Activated CD8-positive, alpha-beta T cell treated with anti-CD3 and anti-CD28 coated beads for 36 hours (primary cell): ENCODE measurements at regions not wholly inside any gene's neighbourhood (a gene's known extent, or its start where the extent isn't known, plus 50 kb on each side); places are given as distances from the start of the nearest gene placed in this dataset.

Experiments
- ATAC-seq: fragments of 200-7000 bp; cut with Tn5 transposase; one replicate; pipeline ENCODE4 v1.10.0; 2021; ENCODE audit warnings: mild to moderate bottlenecking, moderate library complexity
- CTCF ChIA-PET: fragments of 350-600 bp; sonication (Branson Sonifier 250); formaldehyde crosslinking; loops from one replicate; lab custom pipeline; 2021; ENCODE audit warnings: antibody characterized with exemption; lab: Charles Lee
- POLR2A ChIA-PET: fragments of 350-600 bp; sonication (Branson Sonifier 250); formaldehyde crosslinking; loops from one replicate; lab custom pipeline; 2021; ENCODE audit warnings: antibody characterized with exemption; lab: Charles Lee
- DNase-seq: peaks from one replicate; pipeline ENCODE4 v3.0.0-alpha.2; 2020
- H3K27ac Mint-ChIP-seq: one replicate; pipeline ENCODE4 v1.8.0; 2021; ENCODE audit warnings: mild to moderate bottlenecking, mixed read lengths
- H3K27me3 Mint-ChIP-seq: one replicate; pipeline ENCODE4 v1.8.0; 2021; ENCODE audit warnings: mixed read lengths
- H3K36me3 Mint-ChIP-seq: one replicate; pipeline ENCODE4 v1.8.0; 2021; ENCODE audit warnings: low read depth, mixed read lengths
- H3K4me1 Mint-ChIP-seq: one replicate; pipeline ENCODE4 v1.8.0; 2021; ENCODE audit warnings: low read depth, mixed read lengths
- H3K4me3 Mint-ChIP-seq: one replicate; pipeline ENCODE4 v1.8.0; 2021; ENCODE audit warnings: mild to moderate bottlenecking, moderate library complexity, mixed read lengths
- H3K9me3 Mint-ChIP-seq: one replicate; pipeline ENCODE4 v1.8.0; 2021; ENCODE audit warnings: mixed read lengths
- intact Hi-C: fragments of 100-400 bp; cut with micrococcal nuclease; formaldehyde crosslinking; loops from one replicate; pipeline ENCODE4 v1.10.0; 2022
- TF ChIP-seq, protein P1 (sequence below): fragments of 200-600 bp; IDR thresholded peaks from one replicate; pipeline ENCODE4 v1.8.0; 2022; ENCODE audit warnings: antibody characterized with exemption, mild to moderate bottlenecking

DNA sequence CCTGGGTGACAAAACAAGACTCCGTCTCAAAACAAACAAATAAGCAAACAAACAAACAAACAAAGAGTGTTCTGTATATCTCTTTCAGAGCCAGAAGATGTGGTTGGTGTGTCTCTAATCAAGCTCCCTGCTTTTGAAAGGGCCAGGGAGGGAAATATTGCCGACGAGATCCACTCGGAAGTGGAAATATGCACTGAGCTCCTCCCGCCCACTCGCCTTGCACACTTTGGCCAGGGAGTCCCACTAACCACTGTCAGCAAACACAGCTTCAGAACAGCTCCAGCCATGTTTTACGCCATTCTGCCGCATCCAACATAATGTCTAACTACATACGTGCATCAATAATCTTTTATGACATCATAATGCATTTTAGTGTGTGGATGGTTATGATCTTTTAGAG is 155.5 kb upstream of the VSTM2B start:
- H3K36me3 Mint-ChIP-seq: no peaks in the 10 kb centered on the region
- H3K27ac Mint-ChIP-seq: no peak overlapping the region
- no peaks in the 10 kb centered on the region for H3K4me1 Mint-ChIP-seq
- intact Hi-C loops: no loop called here
- ATAC-seq: no peak
- DNase-seq: no peak
- TF ChIP-seq, protein P1, sequence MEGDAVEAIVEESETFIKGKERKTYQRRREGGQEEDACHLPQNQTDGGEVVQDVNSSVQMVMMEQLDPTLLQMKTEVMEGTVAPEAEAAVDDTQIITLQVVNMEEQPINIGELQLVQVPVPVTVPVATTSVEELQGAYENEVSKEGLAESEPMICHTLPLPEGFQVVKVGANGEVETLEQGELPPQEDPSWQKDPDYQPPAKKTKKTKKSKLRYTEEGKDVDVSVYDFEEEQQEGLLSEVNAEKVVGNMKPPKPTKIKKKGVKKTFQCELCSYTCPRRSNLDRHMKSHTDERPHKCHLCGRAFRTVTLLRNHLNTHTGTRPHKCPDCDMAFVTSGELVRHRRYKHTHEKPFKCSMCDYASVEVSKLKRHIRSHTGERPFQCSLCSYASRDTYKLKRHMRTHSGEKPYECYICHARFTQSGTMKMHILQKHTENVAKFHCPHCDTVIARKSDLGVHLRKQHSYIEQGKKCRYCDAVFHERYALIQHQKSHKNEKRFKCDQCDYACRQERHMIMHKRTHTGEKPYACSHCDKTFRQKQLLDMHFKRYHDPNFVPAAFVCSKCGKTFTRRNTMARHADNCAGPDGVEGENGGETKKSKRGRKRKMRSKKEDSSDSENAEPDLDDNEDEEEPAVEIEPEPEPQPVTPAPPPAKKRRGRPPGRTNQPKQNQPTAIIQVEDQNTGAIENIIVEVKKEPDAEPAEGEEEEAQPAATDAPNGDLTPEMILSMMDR: no peak
- ChIA-PET CTCF (no interaction called here), POLR2A (interaction anchor here (0.7 kb wide), 1 partner anchor 536 kb away, joined by 3 read pairs; no protein-coding TSS in a partner anchor)
- no peaks in the 10 kb centered on the region for H3K9me3 Mint-ChIP-seq
- H3K4me3 Mint-ChIP-seq: no peak overlapping the region
- peaks cover 12% of the 10 kb centered on the region for H3K27me3 Mint-ChIP-seq

DNA sequence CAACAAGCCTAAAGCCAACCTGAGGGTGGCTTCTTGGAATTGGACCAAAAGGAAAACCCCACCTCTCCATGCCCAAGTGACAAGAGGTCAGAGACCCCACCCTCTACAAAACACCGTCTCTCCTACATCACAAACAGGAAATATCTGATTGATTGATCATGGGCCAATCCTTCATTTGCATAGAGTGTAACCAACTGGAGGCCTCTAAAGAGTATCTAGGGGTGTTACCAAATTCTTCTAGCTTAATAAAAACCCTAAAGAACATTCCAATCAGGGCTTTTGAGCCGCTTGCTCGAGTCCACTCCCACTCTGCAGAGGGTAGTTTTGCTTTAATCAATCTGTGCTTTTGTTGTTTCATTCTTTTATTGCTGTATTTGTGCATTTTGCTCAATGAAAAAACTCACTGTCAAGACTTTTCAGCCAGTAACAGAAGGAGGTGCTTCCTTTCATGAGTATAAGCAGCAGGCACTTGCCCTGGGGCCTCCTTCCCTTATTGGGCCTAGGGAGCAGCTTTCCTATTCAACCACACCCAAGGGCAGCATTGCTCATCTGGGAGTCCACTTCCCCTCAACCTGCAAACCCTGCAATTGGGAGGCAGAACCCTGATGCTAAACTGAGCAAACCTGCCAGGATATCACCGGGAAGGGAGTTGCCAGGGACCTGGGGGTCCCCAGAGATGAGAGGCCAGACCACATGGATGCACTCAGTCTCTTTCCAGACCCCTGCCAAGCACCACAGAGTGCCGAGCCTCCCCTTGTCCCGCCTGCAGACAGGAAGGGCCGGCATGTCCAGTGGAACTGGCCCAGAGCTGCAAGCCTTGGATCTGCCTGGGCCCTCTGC is 154.3 kb upstream of the VSTM2B start:
- intact Hi-C loops: no loop called here
- ChIA-PET CTCF (no interaction called here), POLR2A (interaction anchor here (0.6 kb wide), 1 partner anchor 834 kb away, joined by 4 read pairs; no protein-coding TSS in a partner anchor)
- H3K27ac Mint-ChIP-seq: no peak overlapping the region
- no peak overlapping the region for H3K4me3 Mint-ChIP-seq
- H3K27me3 Mint-ChIP-seq: peaks cover 12% of the 10 kb centered on the region
- H3K9me3 Mint-ChIP-seq: no peaks in the 10 kb centered on the region
- no peaks in the 10 kb centered on the region for H3K36me3 Mint-ChIP-seq
- DNase-seq (no peak), ATAC-seq (no peak)
- no peaks in the 10 kb centered on the region for H3K4me1 Mint-ChIP-seq
- TF ChIP-seq, protein P1: no peak

DNA sequence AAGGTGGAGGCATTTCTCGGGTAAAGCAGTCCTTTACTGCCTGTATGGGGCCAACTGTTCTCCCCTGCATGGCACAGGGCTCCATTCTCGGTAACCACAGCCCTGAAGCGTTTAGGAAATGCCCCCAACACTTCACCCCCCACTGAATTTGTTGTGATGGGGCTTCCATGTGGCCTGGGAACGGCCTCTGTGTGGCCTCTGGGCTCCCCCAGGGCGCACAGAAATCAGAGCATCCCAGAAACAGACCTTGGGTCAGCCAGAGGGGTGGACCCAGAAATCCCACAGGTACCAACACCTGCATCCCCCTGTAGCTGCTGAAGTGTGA is 153.7 kb upstream of the VSTM2B start:
- DNase-seq: no peak
- TF ChIP-seq, protein P1: no peak
- Mint-ChIP-seq H3K4me1 (no peaks in the 10 kb centered on the region), H3K36me3 (no peaks in the 10 kb centered on the region), H3K4me3 (no peak overlapping the region), H3K9me3 (no peaks in the 10 kb centered on the region), H3K27me3 (peaks cover 10% of the 10 kb centered on the region), H3K27ac (no peak overlapping the region)
- POLR2A ChIA-PET: interaction anchor here (0.6 kb wide), 1 partner anchor 835 kb away, joined by 4 read pairs; no protein-coding TSS in a partner anchor
- CTCF ChIA-PET: no interaction called here
- intact Hi-C loops: no loop called here
- ATAC-seq: no peak

DNA sequence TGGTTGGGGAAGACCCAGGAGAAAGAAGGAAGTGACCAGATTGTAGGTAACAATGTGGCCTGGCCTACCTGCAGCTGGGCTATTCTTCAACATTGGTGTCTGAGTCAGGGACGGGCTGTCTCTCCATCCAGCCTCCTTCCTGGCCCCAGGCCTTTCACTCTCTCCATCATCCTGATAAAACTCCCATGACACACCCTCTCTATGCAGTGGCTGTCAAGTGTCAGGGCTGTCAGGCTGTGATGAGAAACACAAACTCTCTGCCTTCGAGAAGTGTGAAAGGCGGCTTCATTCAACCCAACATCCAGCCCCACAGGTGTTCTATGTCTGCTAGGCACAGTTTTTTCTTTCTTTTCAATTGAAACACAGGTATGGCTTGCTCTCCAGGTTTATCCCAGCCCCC is 153.3 kb upstream of the VSTM2B start:
- Mint-ChIP-seq H3K36me3 (no peaks in the 10 kb centered on the region), H3K4me3 (no peak overlapping the region), H3K27me3 (peaks cover 10% of the 10 kb centered on the region), H3K4me1 (no peaks in the 10 kb centered on the region), H3K27ac (no peak overlapping the region), H3K9me3 (no peaks in the 10 kb centered on the region)
- CTCF ChIA-PET: no interaction called here
- no peak for ATAC-seq
- no peak for DNase-seq
- TF ChIP-seq, protein P1: no peak
- intact Hi-C loops: no loop called here
- POLR2A ChIA-PET: interaction anchor here (0.6 kb wide), 1 partner anchor 835 kb away, joined by 4 read pairs; no protein-coding TSS in a partner anchor
